ENCODE measurements at regions not wholly inside any gene's neighbourhood (a gene's known extent, or its start where the extent isn't known, plus 50 kb on each side); places are given as distances from the start of the nearest gene placed in this dataset.

DNA sequence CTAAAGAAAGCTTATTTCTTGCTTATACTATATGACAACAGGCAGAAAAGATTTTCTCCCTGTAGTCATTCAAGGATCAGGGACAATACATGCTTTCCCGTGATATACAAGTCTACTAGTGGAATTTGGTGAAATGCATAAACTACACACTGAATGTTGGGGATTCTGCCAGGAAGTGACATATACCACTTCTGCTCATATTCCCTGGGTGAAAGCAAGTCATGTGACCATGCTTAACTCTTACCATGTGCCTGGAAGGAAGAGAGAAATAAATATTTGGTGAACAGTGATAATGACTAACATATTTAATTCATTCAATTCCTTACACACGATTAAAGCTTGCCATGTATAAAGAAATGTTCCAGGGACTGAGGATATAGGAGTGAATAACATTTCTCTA lies 534.6 kb downstream of the PPARGC1A start:
- TF ChIP-seq, protein P1, sequence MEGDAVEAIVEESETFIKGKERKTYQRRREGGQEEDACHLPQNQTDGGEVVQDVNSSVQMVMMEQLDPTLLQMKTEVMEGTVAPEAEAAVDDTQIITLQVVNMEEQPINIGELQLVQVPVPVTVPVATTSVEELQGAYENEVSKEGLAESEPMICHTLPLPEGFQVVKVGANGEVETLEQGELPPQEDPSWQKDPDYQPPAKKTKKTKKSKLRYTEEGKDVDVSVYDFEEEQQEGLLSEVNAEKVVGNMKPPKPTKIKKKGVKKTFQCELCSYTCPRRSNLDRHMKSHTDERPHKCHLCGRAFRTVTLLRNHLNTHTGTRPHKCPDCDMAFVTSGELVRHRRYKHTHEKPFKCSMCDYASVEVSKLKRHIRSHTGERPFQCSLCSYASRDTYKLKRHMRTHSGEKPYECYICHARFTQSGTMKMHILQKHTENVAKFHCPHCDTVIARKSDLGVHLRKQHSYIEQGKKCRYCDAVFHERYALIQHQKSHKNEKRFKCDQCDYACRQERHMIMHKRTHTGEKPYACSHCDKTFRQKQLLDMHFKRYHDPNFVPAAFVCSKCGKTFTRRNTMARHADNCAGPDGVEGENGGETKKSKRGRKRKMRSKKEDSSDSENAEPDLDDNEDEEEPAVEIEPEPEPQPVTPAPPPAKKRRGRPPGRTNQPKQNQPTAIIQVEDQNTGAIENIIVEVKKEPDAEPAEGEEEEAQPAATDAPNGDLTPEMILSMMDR (conservative IDR thresholded peaks at IDR 0.05 in 1 of 2, IDR thresholded peaks at IDR 0.05 in 1 of 2; ENCODE audit: low read depth in 1 of 2, low read length in 2 of 2) = no peak
- TF ChIP-seq EZH2 (IDR thresholded peaks at IDR 0.05; ENCODE audit: low read length, missing control alignments) = no peak

Measured in fibroblast of lung (primary cell).